Stomach (tissue), 8 donors: ENCODE measurements at regions not wholly inside any gene's neighbourhood (a gene's known extent, or its start where the extent isn't known, plus 50 kb on each side); places are given as distances from the start of the nearest gene placed in this dataset.

Experiments used
- DNase-seq, 2 donors: peaks; one replicate each; pipeline versions ENCODE4 v3.0.0 to v3.0.0-alpha.2; 2013 to 2019
- H3K27ac ChIP-seq, 5 donors: fragments of 200-600 bp in 4 of 5; sonication (generic) in 4 of 5; one replicate each; pipeline ENCODE4 v1.5.1; 2013 to 2019; ENCODE audit warnings: mild to moderate bottlenecking in 1 of 5, moderate library complexity in 1 of 5
- H3K27me3 ChIP-seq, 3 donors: fragments of 200-600 bp; sonication (generic); one replicate each; pipeline ENCODE4 v1.5.1; 2017 to 2019; ENCODE audit warnings: mixed run types in 1 of 3
- H3K36me3 ChIP-seq, 4 donors: fragments of 200-600 bp; sonication (generic); 1 replicate in 3 of 4; 2 replicates in 1 of 4; pipeline ENCODE4 v1.5.1; 2016 to 2019
- H3K4me1 ChIP-seq, 4 donors: fragments of 200-600 bp; sonication (generic); one replicate each; pipeline ENCODE4 v1.5.1; 2016 to 2019
- H3K4me3 ChIP-seq, 4 donors: fragments of 200-600 bp; sonication (generic) in 3 of 4; one replicate each; pipeline ENCODE4 v1.5.1; 2016 to 2019; ENCODE audit warnings: mild to moderate bottlenecking in 1 of 4
- H3K9me3 ChIP-seq, 4 donors: fragments of 200-600 bp; sonication (generic); one replicate each; pipeline ENCODE4 v1.5.1; 2016 to 2019
- EP300 ChIP-seq: sonication (generic); formaldehyde crosslinking; IDR thresholded peaks from one replicate; pipeline ENCODE4 v1.6.1; 2017; ENCODE audit warnings: antibody characterized with exemption
- POLR2A ChIP-seq, 4 donors: fragments of 450-650 bp; IDR thresholded peaks; one replicate each; pipeline ENCODE4 v1.6.1; 2016; ENCODE audit warnings: antibody characterized with exemption in 4 of 4, control low read depth in 2 of 4, mild to moderate bottlenecking in 1 of 4, moderate library complexity in 1 of 4
- POLR2AphosphoS5 ChIP-seq, 3 donors: sonication (generic); formaldehyde crosslinking; IDR thresholded peaks; one replicate each; pipeline ENCODE4 v1.6.1; 2016; ENCODE audit warnings: antibody characterized with exemption in 3 of 3
- WGBS, 5 donors: extraction: QIAGEN DNeasy Blood & Tissue Kit in 3 of 5; methylation state at CpG; one replicate each; pipeline versions ENCODE4 v1.1.5 to v1.1.7; 2013 to 2018; 5-methylcytosine and 5-hydroxymethylcytosine counted together
- intact Hi-C: fragments of 100-400 bp; cut with DNase I; formaldehyde crosslinking; loops from one replicate; pipeline ENCODE4 v1.15.1; 2023; ENCODE audit warnings: low total_unique reads
- TF ChIP-seq, protein P1 (sequence below), 7 experiments: fragments of 450-650 bp in 4 of 7; fragments of 200-600 bp in 3 of 7; sonication (generic) in 3 of 7; IDR thresholded peaks; one replicate each; pipeline ENCODE4 v1.5.1; 2016 to 2019; ENCODE audit warnings: antibody characterized with exemption in 7 of 7, control low read depth in 2 of 7, mild to moderate bottlenecking in 1 of 7
- donor health status: healthy with polysubstance abuse.
- donor health status: Bipolar disorder and iron deficiency.
- donor health status: healthy.

DNA sequence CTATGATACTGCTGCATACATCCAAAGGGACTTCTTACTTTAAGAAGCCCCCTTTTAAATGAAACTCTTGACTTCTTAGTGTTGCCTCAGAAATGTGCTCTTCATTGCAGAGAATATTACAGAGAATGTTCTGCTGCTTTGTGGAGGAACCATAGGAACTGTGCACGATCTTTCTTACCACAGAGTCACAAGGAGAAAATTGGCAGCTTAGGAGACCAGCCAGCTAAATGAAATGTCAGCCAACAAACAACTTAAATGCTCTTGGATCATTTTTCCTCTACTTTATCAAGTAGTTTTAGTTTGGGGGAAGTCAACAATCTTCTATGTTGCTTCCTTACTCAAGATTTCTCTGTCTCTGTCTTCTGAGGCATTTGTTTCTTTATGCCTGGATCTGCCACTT lies 125.9 kb upstream of the MLIP start:
- no peaks in the 10 kb centered on the region for H3K9me3 ChIP-seq
- peaks cover 0 to 16% (median 4%) of the 10 kb centered on the region in 4 donors for H3K4me1 ChIP-seq
- intact Hi-C loops: no loop called here
- no peak for DNase-seq
- no peaks in the 10 kb centered on the region for H3K27me3 ChIP-seq
- H3K27ac ChIP-seq: no peak overlapping the region
- H3K4me3 ChIP-seq: no peak overlapping the region
- H3K36me3 ChIP-seq: no peaks in the 10 kb centered on the region
- no peak for TF ChIP-seq EP300
- TF ChIP-seq POLR2AphosphoS5 (IDR thresholded peaks at IDR 0.05): no peak
- TF ChIP-seq, protein P1, sequence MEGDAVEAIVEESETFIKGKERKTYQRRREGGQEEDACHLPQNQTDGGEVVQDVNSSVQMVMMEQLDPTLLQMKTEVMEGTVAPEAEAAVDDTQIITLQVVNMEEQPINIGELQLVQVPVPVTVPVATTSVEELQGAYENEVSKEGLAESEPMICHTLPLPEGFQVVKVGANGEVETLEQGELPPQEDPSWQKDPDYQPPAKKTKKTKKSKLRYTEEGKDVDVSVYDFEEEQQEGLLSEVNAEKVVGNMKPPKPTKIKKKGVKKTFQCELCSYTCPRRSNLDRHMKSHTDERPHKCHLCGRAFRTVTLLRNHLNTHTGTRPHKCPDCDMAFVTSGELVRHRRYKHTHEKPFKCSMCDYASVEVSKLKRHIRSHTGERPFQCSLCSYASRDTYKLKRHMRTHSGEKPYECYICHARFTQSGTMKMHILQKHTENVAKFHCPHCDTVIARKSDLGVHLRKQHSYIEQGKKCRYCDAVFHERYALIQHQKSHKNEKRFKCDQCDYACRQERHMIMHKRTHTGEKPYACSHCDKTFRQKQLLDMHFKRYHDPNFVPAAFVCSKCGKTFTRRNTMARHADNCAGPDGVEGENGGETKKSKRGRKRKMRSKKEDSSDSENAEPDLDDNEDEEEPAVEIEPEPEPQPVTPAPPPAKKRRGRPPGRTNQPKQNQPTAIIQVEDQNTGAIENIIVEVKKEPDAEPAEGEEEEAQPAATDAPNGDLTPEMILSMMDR (IDR thresholded peaks at IDR 0.05): no peak
- WGBS, 5 donors: 30 to 40% (median 38%) methylated on average over 1 of the region's 1 CpG

DNA sequence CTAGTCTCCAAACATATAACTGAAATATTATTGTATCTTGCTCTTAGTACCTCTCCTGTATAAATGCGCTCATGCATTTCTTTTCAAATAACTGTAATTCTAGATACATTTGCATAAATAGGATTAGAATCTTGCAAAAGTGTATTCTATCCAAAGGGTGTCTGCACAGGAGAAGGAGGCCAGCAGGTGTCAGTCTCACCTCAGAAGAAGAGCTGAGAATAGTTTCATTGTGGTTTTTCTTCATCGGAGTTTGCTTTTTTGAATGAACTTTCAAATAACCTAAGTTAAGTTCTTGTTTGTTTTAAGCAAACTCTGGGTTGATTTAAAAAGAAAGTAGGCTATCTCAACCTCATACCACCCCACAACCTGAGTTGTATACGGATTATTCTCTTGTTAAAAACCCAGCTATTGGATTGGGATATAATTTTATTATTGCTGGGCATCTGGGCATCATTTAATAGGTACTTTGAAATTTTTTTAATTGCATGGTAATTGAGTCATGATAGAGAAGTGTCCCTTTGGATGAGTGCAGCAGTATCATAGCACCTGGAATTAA lies 125.0 kb upstream of the MLIP start:
- no peak overlapping the region for H3K4me3 ChIP-seq
- no peak overlapping the region for H3K27ac ChIP-seq
- intact Hi-C loops: no loop called here
- no peaks in the 10 kb centered on the region for H3K9me3 ChIP-seq
- TF ChIP-seq EP300 (no peak), POLR2A (IDR thresholded peaks at IDR 0.05) (no peak)
- TF ChIP-seq, protein P1 (IDR thresholded peaks at IDR 0.05): peak in 4 of 7 experiments; percentile 20 to 48 (median 36)
- H3K36me3 ChIP-seq: no peaks in the 10 kb centered on the region
- WGBS, 5 donors: 5 to 26% (median 11%) methylated on average over 3 of the region's 3 CpGs
- DNase-seq: peak in 1 of 2 donors; percentile 76
- H3K27me3 ChIP-seq: no peaks in the 10 kb centered on the region
- peaks cover 0 to 16% (median 4%) of the 10 kb centered on the region in 4 donors for H3K4me1 ChIP-seq

DNA sequence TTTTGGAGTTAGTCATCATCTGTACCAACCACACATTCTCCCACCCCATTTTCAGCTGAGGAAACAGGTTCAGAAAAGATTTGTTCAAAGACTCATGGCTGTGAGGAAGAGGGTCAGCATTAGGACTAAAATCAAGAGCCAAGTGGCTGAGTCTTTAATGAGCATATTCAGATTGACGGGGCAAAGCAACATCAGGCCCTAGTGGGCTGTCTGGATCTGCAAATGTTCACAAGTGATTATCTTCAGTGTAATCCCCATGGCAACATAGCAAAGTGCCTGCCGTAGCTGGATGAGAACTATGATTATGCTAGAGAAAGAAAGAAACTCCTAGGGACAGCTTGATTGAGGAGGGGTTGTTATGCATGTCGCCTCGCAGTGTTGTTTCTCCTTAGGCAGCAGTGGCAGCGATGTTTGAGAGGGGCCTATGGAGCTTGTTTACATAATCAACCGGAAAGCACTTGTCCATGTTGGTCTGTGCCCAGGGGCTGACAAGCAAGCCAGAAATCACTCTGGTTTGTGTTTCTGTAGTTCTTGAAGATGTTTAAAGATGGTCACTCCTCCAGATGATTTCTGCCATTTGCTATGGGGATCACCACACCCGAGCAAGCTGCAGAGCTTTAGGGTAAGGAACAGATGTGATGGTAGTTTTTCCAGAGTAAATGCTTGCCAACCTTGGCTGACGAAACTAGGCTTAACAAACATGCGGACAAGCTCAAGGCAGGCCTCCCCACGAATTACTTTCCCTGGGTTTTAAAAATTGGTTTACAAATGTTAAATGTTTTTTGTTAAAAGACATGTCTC lies 124.3 kb upstream of the MLIP start:
- Histone ChIP-seq H3K4me3 (no peak overlapping the region), H3K27me3 (no peaks in the 10 kb centered on the region), H3K9me3 (no peaks in the 10 kb centered on the region), H3K27ac (peak overlapping the region in 1 of 5 donors; percentile 0), H3K4me1 (peaks cover 0 to 16% (median 4%) of the 10 kb centered on the region in 4 donors), H3K36me3 (no peaks in the 10 kb centered on the region)
- DNase-seq: peak in 1 of 2 donors; percentile 52
- intact Hi-C loops: no loop called here
- 35 to 53% (median 41%) methylated on average over 9 to 10 of the region's 10 CpGs for WGBS, 5 donors
- TF ChIP-seq EP300 (no peak), POLR2A (IDR thresholded peaks at IDR 0.05) (no peak), POLR2AphosphoS5 (IDR thresholded peaks at IDR 0.05) (no peak)
- TF ChIP-seq, protein P1 (IDR thresholded peaks at IDR 0.05): no peak

DNA sequence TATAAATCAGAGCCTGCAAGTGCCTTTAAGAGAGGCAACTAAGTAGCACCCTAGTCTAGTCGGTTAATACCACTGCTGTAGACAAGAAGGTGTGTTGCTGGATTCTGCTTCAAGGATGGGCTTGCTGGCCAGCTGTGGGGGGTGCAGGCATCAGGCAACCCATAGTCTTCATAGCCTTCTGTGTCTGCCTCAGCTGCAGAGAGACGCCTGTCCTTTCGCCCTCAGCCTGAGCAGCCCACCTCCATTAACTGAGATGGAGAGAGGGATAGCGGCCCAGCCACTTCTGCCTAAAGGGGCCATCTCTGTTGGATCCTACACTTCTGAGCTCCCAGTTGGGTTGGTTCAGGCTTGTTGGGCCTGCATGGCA lies 123.7 kb upstream of the MLIP start:
- DNase-seq: no peak
- Histone ChIP-seq H3K4me1 (peaks cover 0 to 16% (median 4%) of the 10 kb centered on the region in 4 donors), H3K27ac (peak overlapping the region in 1 of 5 donors; percentile 0), H3K9me3 (no peaks in the 10 kb centered on the region), H3K4me3 (no peak overlapping the region), H3K36me3 (no peaks in the 10 kb centered on the region), H3K27me3 (no peaks in the 10 kb centered on the region)
- intact Hi-C loops: no loop called here
- 92 to 98% (median 95%) methylated on average over 4 of the region's 4 CpGs for whole genome bisulfite sequencing, 5 donors
- TF ChIP-seq POLR2A (IDR thresholded peaks at IDR 0.05): no peak
- no peak for TF ChIP-seq POLR2AphosphoS5 (IDR thresholded peaks at IDR 0.05)
- TF ChIP-seq, protein P1 (IDR thresholded peaks at IDR 0.05): no peak
- TF ChIP-seq EP300: no peak
